ENCODE measurements at regions not wholly inside any gene's neighbourhood (a gene's known extent, or its start where the extent isn't known, plus 50 kb on each side); places are given as distances from the start of the nearest gene placed in this dataset.

GRCh38 chr1:58898739-58899586 lies 115.1 kb upstream of the JUN start:
- Mint-ChIP-seq H3K36me3 (ENCODE audit: low read depth, unreplicated experiment) (no peaks in the 10 kb centered on the region), H3K9me3 (ENCODE audit: unreplicated experiment) (no peaks in the 10 kb centered on the region), H3K27ac (ENCODE audit: unreplicated experiment) (no peak overlapping the region), H3K4me3 (ENCODE audit: unreplicated experiment) (no peak overlapping the region), H3K27me3 (ENCODE audit: low read depth, unreplicated experiment) (no peaks in the 10 kb centered on the region), H3K4me1 (ENCODE audit: low read depth, unreplicated experiment) (peaks cover 23% of the 10 kb centered on the region)
- Histone ChIP-seq H3K79me2 (ENCODE audit: insufficient read depth, low read length) (no peaks in the 10 kb centered on the region), H3K4me1 (ENCODE audit: insufficient read depth, low read length) (peaks cover 18% of the 10 kb centered on the region), H3K4me3 (ENCODE audit: insufficient read depth, low read depth, low read length) (no peak overlapping the region), H3K9me3 (ENCODE audit: insufficient read depth, low read depth, low read length) (no peaks in the 10 kb centered on the region), H3K36me3 (ENCODE audit: insufficient read depth, low read length) (no peaks in the 10 kb centered on the region), H3K4me2 (ENCODE audit: low read length) (no peak overlapping the region), H4K20me1 (ENCODE audit: insufficient read depth, low read length) (no peaks in the 10 kb centered on the region), H3K27ac (ENCODE audit: low read depth, low read length) (no peak overlapping the region), H3K27me3 (ENCODE audit: insufficient read depth, low read length) (no peaks in the 10 kb centered on the region), H2AFZ (ENCODE audit: low read depth, low read length) (peak overlapping the region; percentile 51), H3K9ac (ENCODE audit: low read length) (no peak overlapping the region)
- FAIRE-seq (no peak), DNase-seq (ENCODE audit: low read depth) (no peak)
- no peak for TF ChIP-seq CTCF (IDR thresholded peaks at IDR 0.05; ENCODE audit: insufficient read depth, low read depth, low read length)
- TF ChIP-seq EZH2 (IDR thresholded peaks at IDR 0.05; ENCODE audit: insufficient read depth, low read length), result no peak

GRCh38 chr1:58899587-58900271 lies 115.9 kb upstream of the JUN start:
- no peaks in the 10 kb centered on the region for H3K36me3 ChIP-seq (ENCODE audit: insufficient read depth, low read length)
- Mint-ChIP-seq H3K27ac (ENCODE audit: unreplicated experiment) (no peak overlapping the region), H3K36me3 (ENCODE audit: low read depth, unreplicated experiment) (no peaks in the 10 kb centered on the region), H3K4me3 (ENCODE audit: unreplicated experiment) (no peak overlapping the region), H3K9me3 (ENCODE audit: unreplicated experiment) (no peaks in the 10 kb centered on the region), H3K4me1 (ENCODE audit: low read depth, unreplicated experiment) (peaks cover 23% of the 10 kb centered on the region), H3K27me3 (ENCODE audit: low read depth, unreplicated experiment) (no peaks in the 10 kb centered on the region)
- H3K9me3 ChIP-seq (ENCODE audit: insufficient read depth, low read depth, low read length), result no peaks in the 10 kb centered on the region
- peaks cover 18% of the 10 kb centered on the region for H3K4me1 ChIP-seq (ENCODE audit: insufficient read depth, low read length)
- H3K4me3 ChIP-seq (ENCODE audit: insufficient read depth, low read depth, low read length), result no peak overlapping the region
- no peaks in the 10 kb centered on the region for H3K79me2 ChIP-seq (ENCODE audit: insufficient read depth, low read length)
- H2AFZ ChIP-seq (ENCODE audit: low read depth, low read length), result no peak overlapping the region
- H3K27ac ChIP-seq (ENCODE audit: low read depth, low read length), result no peak overlapping the region
- TF ChIP-seq CTCF (IDR thresholded peaks at IDR 0.05; ENCODE audit: insufficient read depth, low read depth, low read length) (no peak), EZH2 (IDR thresholded peaks at IDR 0.05; ENCODE audit: insufficient read depth, low read length) (no peak)
- no peak overlapping the region for H3K4me2 ChIP-seq (ENCODE audit: low read length)
- no peaks in the 10 kb centered on the region for H3K27me3 ChIP-seq (ENCODE audit: insufficient read depth, low read length)
- no peaks in the 10 kb centered on the region for H4K20me1 ChIP-seq (ENCODE audit: insufficient read depth, low read length)
- FAIRE-seq (no peak), DNase-seq (ENCODE audit: low read depth) (no peak)
- no peak overlapping the region for H3K9ac ChIP-seq (ENCODE audit: low read length)

Measured in astrocyte (in vitro differentiated cells and primary cell).